Inferior parietal cortex (tissue), 1 donor: ENCODE measurements at regions not wholly inside any gene's neighbourhood (a gene's known extent, or its start where the extent isn't known, plus 50 kb on each side); places are given as distances from the start of the nearest gene placed in this dataset.

Source experiments
- DNase-seq: peaks from one replicate; pipeline ENCODE4 v3.0.0-alpha.2; 2016; ENCODE audit errors: extremely low spot score

DNA sequence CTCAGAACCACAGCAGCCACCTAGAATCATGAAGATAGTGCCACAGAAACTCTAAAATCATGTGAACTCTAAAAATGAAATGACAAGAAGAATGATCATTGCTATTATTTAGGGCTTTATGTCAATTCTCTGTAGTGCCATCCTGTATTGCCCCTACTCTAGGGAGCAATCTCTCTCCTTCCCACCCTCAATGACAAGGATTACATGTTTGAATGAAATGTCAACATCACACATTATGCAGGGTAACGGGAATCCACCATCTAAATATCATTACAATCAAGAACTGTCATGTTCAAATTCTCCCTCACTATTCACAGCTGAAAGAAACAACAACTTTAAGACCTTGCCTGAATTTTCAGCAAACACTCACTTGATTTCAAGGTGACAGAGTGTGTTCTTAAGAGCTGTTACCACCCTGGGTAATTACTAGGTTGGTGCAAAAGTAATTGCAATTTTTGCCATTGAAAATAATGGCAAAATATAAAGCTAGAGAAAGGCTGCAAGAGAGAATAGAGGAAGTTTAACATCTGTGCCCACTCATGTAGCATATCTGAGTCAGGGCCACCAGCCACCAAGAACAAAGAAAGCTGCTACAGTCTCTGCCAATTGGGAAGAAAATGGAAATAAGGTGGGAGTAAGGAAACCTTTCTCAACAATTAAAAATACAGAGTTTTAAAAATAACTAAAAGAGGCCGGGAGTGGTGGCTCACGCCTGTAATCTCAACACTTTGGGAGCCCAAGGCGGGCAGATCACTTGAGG, 112.8 kb upstream of the PSMD7 start:
- DNase-seq = no peak

DNA sequence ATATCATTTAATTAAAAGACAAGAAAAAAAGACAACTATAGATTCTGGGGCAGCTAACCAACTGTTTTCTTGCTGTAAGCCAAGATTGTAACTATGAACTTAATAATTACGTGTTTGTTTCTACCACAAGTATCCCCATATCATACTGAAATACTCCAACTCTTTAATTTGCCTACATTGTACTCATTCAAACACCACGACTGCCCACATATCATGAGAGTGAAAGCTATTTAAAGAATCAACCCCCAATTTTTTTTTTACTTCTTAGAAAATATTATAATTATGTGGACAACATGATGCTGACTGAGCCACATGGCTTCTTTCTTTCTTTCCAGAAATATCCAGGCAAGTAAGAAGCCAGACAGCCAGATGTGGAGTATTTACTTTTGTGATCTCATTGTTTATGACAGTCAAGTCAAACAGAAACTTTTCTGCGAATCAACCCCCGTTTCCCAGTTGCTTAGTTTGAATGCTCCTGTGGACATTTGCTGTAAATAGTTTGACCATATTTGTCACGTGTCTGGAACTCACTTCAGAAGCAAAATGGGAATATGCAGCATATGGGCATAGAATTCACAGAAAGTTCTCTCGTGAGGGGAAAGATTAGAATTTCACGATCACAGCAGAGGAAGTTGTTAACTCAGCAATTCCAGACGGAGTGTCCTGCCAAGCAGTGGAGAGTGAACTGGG, 126.8 kb upstream of the PSMD7 start:
- DNase-seq = no peak

GRCh38 chr16:74169066-74169465, 127.5 kb upstream of the PSMD7 start:
- DNase-seq = no peak

DNA sequence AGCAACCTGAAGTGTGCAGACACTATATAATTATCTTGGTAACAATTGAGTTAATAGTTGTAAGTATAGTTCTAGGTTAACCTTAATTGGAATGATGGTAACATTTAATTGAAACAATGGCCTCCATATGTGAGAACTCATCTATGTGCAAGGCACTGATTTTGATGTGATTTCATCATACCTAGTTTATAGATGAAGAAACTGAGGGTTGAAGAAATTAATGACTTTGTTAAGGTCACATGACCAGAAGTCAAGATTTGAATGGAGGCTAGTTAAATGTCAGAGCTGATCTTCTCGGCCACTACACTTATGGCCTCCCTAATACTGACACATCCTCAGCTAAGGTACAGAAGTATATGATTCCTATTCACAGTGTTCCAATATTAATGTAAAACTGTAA, 128.2 kb upstream of the PSMD7 start:
- DNase-seq = no peak

DNA sequence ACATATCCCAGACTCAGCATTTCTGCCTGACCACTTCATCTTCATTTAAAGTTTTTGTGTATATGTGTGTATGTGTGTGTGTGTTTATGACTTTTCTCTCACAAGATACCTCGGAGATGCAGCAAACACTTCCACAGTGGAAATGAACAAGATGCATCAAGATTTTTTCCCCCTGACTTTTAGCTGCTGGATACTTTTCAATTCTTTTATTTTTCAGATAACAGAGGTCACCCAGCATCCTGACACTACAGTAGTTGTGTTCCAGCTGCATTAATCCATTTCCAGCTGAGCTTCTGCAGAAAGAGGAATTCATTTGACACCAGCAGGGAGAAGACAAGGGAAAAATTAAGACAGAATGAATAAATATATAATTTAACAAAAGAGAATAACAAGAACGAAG, 130.2 kb upstream of the PSMD7 start:
- DNase-seq = no peak

DNA sequence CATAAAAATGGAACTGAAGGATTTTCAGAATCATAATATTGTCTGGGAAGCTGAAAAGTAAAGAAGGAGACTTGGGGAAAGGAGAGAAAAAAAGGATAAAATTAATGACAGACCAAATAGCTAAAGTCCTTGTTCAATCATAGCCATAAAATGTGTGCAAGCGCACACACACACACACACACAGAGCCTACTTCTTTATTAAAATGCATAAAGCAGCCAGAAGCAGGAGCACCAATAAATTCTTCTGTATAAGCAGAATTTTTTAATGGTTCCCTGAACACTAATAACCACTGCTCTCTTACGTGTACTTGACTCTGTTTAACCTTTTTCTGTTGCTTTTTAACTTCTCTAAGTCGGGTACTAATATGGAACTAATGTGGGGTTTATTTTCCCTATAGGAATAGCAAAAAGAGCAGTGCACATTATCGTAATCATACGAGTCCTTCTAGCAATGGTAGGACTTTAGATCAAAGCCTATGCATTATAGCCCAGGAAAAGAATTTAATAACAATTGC, 131.0 kb upstream of the PSMD7 start:
- DNase-seq = no peak

DNA sequence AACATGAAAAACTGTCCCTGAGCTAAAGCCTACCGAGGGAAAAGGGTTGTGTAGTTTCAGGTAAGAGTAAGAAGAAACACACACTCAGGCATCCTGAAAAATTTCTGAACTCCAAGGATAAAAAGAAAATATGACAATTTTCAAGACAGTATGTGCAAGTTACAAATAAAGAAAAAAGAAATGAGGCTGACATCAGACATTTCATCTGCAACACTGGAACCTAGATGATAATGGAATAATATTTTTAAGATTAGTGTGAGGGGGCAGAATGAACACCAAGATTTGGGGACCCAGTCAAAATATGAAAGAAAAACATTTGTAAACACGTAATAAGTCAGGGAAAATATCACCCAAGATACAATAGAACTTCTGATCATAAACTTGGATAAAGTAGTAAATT, 135.9 kb upstream of the PSMD7 start:
- no peak for DNase-seq

DNA sequence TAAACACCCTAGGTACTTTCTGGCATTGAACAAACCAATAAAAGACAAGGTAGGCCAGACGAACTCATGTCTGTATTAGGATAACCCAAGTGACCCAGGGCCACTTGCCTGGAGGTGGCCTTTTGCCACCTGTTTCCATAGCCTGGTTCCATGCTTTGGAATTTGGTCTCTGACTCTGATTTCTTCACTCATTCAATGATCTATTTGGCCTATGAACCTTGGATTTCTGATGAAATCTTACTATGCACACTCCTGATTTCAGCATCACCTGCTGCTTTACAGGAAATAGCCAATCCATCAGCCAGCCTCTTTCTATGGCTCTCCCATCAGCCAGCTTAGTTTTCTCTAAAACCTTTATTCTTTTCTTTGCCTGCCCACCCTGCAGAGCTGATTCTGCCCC, 142.8 kb upstream of the PSMD7 start:
- DNase-seq = no peak

- no peak for DNase-seq
These were observed 150.0 kb upstream of the PSMD7 start for GRCh38 chr16:74146643-74147042.

- no peak for DNase-seq
These were observed 153.4 kb upstream of the PSMD7 start for GRCh38 chr16:74143171-74143570.

DNA sequence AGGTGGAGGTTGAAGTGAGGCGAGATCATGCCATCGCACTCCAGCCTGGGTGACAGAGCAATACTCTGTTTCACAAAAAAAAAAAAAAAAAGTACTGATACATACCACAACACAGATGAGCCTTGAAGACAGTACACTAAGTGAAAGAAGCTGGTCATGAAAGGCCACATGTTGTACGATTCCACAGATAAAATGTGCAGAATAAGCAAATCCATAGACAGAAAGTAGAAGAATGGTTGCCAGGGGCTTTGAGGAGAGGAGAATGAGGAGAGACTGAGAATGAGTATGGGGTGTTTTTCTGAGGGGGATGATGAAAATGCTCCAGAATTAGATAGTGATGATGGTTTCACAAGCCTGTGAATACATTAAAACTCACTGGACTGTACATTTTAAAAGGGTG, 155.6 kb upstream of the PSMD7 start:
- no peak for DNase-seq

- DNase-seq = no peak
These were observed 156.1 kb upstream of the PSMD7 start for GRCh38 chr16:74140557-74140956.

DNA sequence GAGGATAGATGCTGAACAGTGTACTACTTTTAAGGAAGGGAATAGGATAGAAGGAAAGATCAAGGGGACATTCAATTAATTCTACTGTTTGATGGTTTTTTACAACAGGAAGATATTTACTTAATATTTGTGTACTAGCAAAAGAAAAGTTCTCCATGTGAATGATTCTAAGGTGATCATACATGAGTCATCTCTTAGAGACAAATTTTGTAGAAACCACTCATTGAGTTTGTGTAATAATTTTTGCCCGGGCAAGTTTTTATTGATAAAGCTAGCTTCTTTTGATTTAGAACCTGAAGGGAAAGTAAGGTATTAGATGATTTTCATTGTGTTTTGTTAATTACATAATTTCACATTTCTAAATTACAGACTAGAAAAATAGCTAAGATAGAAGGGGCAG, 172.8 kb upstream of the PSMD7 start:
- no peak for DNase-seq

- no peak for DNase-seq
These were observed 173.4 kb upstream of the PSMD7 start for GRCh38 chr16:74123195-74123594.

DNA sequence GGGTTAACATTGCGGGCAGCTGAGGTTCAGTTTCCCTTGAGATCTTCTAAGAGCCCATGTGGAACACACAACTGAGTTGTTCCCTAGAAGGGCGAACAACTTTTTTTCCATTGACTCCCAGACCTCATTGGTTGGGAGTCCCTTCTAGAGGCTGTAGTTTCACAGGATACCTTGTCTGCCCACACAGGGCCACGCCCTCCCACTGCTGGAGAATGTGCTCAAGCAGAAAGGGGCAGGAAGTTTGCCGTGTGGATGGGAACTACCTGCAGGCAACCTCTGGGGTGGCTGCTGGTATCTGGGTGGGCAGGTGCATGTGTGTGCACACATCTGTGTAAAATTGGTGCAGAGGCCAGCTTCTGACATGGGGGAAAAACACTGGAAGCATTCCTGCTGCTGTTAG, 178.8 kb upstream of the PSMD7 start:
- DNase-seq = no peak

DNA sequence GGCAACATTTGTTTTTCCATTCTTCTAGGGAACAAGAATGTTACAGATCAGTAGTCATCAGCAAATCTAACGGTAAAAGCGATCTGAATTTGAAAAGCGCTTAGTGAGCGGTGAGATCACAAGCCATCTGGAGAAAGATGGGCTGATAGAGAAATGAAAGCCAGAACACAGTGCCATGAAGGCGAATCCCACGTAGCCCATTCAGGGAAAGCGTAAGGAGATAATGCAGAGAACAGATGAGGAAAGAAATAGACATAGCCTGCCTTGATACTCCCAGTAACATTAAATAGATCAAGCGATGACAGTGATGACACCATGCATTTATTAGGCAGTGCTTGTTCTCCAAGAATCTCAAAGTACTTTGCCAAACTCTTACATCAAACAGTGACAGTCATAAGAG, 183.1 kb upstream of the PSMD7 start:
- DNase-seq = no peak

GRCh38 chr16:74111456-74111982, 185.1 kb upstream of the PSMD7 start:
- no peak for DNase-seq

- DNase-seq = peak; percentile 22
These were observed 188.6 kb upstream of the PSMD7 start for GRCh38 chr16:74107795-74108610.

DNA sequence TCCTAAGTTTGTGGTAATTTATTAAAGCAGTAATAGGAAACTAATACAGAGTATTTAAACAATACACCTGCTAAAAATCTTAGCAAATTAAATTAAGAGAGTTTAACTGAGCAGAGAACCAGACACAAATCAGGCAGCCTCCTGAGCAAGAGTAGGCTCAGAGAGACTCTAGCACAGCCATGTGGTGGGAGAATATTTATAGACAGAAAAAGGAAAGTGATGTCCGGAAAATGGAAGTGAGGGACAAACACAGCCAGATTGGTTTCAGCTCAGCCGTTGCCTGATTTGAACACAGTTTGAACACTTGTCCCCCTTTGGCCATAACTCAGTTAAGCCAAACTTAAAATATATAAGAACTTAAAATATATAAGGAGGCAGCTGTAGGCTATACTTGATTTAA, 192.6 kb upstream of the PSMD7 start:
- DNase-seq = no peak

GRCh38 chr16:74101379-74102137, 195.1 kb upstream of the PSMD7 start:
- DNase-seq = no peak
